ENCODE measurements at regions not wholly inside any gene's neighbourhood (a gene's known extent, or its start where the extent isn't known, plus 50 kb on each side); places are given as distances from the start of the nearest gene placed in this dataset.

- TF ChIP-seq FOSL1 (IDR thresholded peaks at IDR 0.05; ENCODE audit: low read depth) (no peak), ZFX (IDR thresholded peaks at IDR 0.05) (no peak), ZNF274 (IDR thresholded peaks at IDR 0.05; ENCODE audit: low read depth, low read length) (no peak), TCF7L2 (IDR thresholded peaks at IDR 0.05; ENCODE audit: borderline replicate concordance, extremely low read depth, insufficient read depth, insufficient read length) (no peak), EZH2 (IDR thresholded peaks at IDR 0.05) (no peak), SRF (IDR thresholded peaks at IDR 0.05; ENCODE audit: low read depth) (no peak), EGR1 (IDR thresholded peaks at IDR 0.05; ENCODE audit: low read depth) (no peak), YY1 (IDR thresholded peaks at IDR 0.05; ENCODE audit: extremely low read depth, insufficient replicate concordance, low read depth, low read length) (no peak), SP1 (IDR thresholded peaks at IDR 0.05; ENCODE audit: low read depth) (no peak)
- TF ChIP-seq, protein P1, sequence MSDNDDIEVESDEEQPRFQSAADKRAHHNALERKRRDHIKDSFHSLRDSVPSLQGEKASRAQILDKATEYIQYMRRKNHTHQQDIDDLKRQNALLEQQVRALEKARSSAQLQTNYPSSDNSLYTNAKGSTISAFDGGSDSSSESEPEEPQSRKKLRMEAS (IDR thresholded peaks at IDR 0.05) = no peak
- TF ChIP-seq, protein P2, sequence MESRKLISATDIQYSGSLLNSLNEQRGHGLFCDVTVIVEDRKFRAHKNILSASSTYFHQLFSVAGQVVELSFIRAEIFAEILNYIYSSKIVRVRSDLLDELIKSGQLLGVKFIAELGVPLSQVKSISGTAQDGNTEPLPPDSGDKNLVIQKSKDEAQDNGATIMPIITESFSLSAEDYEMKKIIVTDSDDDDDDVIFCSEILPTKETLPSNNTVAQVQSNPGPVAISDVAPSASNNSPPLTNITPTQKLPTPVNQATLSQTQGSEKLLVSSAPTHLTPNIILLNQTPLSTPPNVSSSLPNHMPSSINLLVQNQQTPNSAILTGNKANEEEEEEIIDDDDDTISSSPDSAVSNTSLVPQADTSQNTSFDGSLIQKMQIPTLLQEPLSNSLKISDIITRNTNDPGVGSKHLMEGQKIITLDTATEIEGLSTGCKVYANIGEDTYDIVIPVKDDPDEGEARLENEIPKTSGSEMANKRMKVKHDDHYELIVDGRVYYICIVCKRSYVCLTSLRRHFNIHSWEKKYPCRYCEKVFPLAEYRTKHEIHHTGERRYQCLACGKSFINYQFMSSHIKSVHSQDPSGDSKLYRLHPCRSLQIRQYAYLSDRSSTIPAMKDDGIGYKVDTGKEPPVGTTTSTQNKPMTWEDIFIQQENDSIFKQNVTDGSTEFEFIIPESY (IDR thresholded peaks at IDR 0.05; ENCODE audit: extremely low read depth, insufficient replicate concordance, low read length) = no peak
- no peaks in the 10 kb centered on the region for H3K9me2 ChIP-seq (ENCODE audit: insufficient read depth)
- DNase-seq (ENCODE audit: low read depth, low spot score) = no peak
- H3K4me3 ChIP-seq (replicated peaks in 1 of 2; ENCODE audit: low read depth in 1 of 2, low read length in 2 of 2) = no peak overlapping the region
- no peak overlapping the region for H3K9ac ChIP-seq (ENCODE audit: low read length)
- peaks cover 4 to 5% of the 10 kb centered on the region in 2 experiments; a peak in 2 of 4 replicates for H3K9me3 ChIP-seq (ENCODE audit: control insufficient read depth in 1 of 2, insufficient read depth in 1 of 2, low read depth in 1 of 2, low read length in 2 of 2)
- H3K36me3 ChIP-seq (ENCODE audit: control insufficient read depth in 1 of 2, insufficient read depth in 2 of 2, low read length in 2 of 2) = no peaks in the 10 kb centered on the region
- H3K4me1 ChIP-seq (ENCODE audit: control insufficient read depth in 1 of 2, insufficient read depth in 2 of 2, low read length in 2 of 2) = no peaks in the 10 kb centered on the region
- no peak overlapping the region for H3K4me2 ChIP-seq (ENCODE audit: low read length)
- no peak overlapping the region for H2AFZ ChIP-seq (ENCODE audit: low read depth, low read length, poor library complexity, severe bottlenecking)
- no peak overlapping the region for H3K27ac ChIP-seq (ENCODE audit: low read depth, low read length)
- ATAC-seq = no peak
- ChIA-PET RAD21 (ENCODE audit: low non-redundant PET in 1 of 2, low total read pairs in 2 of 2, uncharacterized antibody in 2 of 2, unreplicated experiment in 2 of 2) (no interaction called here), POLR2A (no interaction called here), CTCF (no interaction called here)
- intact Hi-C loops (cut with micrococcal nuclease) = no loop called here
- no TSS peak for BruUV-seq (replicated peaks)
- no peaks in the 10 kb centered on the region for H4K20me1 ChIP-seq (ENCODE audit: insufficient read depth)
- no peaks in the 10 kb centered on the region for H3K79me2 ChIP-seq (ENCODE audit: insufficient read depth, low read length)
- H3K27me3 ChIP-seq (ENCODE audit: insufficient read depth, low read length) = no peaks in the 10 kb centered on the region
These were observed 339.9 kb upstream of the SOX11 start for GRCh38 chr2:5352286-5352685.
